Endodermal cell (in vitro differentiated cells): ENCODE measurements at regions not wholly inside any gene's neighbourhood (a gene's known extent, or its start where the extent isn't known, plus 50 kb on each side); places are given as distances from the start of the nearest gene placed in this dataset.

Source experiments
- DNase-seq: peaks from one replicate; pipeline ENCODE4 v3.0.0-alpha.2; 2017
- H3K27ac ChIP-seq: 2 replicates; pipeline ENCODE4 v1.5.1; 2013; ENCODE audit warnings: mild to moderate bottlenecking, low read depth, low read length, moderate library complexity
- H3K27me3 ChIP-seq: 2 replicates; pipeline ENCODE4 v1.6.1; 2013; ENCODE audit warnings: mild to moderate bottlenecking, low read length, moderate library complexity; ENCODE audit not compliant: insufficient read depth, control insufficient read depth, poor library complexity, severe bottlenecking
- H3K36me3 ChIP-seq: 2 replicates; pipeline ENCODE4 v1.7.0; 2013; ENCODE audit warnings: mild to moderate bottlenecking, low read length, moderate library complexity; ENCODE audit not compliant: control insufficient read depth, insufficient read depth
- H3K4me1 ChIP-seq: one replicate; pipeline ENCODE4 v1.7.0; 2013; ENCODE audit warnings: low read length; ENCODE audit not compliant: control insufficient read depth, insufficient read depth
- H3K4me3 ChIP-seq: 2 replicates; pipeline ENCODE4 v1.5.1; 2013; ENCODE audit warnings: mild to moderate bottlenecking, low read length, moderate library complexity
- H3K9ac ChIP-seq: 2 replicates; pipeline ENCODE4 v1.6.1; 2013; ENCODE audit warnings: mild to moderate bottlenecking, low read length, moderate library complexity; ENCODE audit not compliant: poor library complexity, severe bottlenecking; ENCODE audit errors: extremely low read depth
- H3K9me3 ChIP-seq: 2 replicates; pipeline ENCODE4 v1.6.1; 2013; ENCODE audit warnings: mild to moderate bottlenecking, low read length, moderate library complexity; ENCODE audit not compliant: control insufficient read depth
- H3K27ac Mint-ChIP-seq: 2 replicates; pipeline ENCODE4 v1.8.0; 2020; ENCODE audit warnings: mixed read lengths
- H3K27me3 Mint-ChIP-seq: 2 replicates; pipeline ENCODE4 v1.8.0; 2021; ENCODE audit warnings: mild to moderate bottlenecking, mixed read lengths; ENCODE audit not compliant: insufficient read depth
- H3K36me3 Mint-ChIP-seq: 2 replicates; pipeline ENCODE4 v1.8.0; 2020; ENCODE audit warnings: low read depth, mixed read lengths
- H3K4me1 Mint-ChIP-seq: 2 replicates; pipeline ENCODE4 v1.8.0; 2020; ENCODE audit warnings: mixed read lengths
- H3K4me3 Mint-ChIP-seq: 2 replicates; pipeline ENCODE4 v1.8.0; 2020; ENCODE audit warnings: mild to moderate bottlenecking, moderate library complexity, mixed read lengths
- H3K9me3 Mint-ChIP-seq: 2 replicates; pipeline ENCODE4 v1.8.0; 2020; ENCODE audit warnings: mild to moderate bottlenecking, mixed read lengths
- CTCF ChIP-seq: fragments of 200-600 bp; sonication (generic); conservative IDR thresholded peaks from 2 replicates; pipeline ENCODE4 v1.5.0; 2021; ENCODE audit warnings: antibody characterized with exemption, mild to moderate bottlenecking
- WGBS, 2 experiments: methylation state at CpG; one replicate each; pipeline versions ENCODE4 v1.1.5 to v1.1.7; 2013; ENCODE audit warnings: missing lambda C conversion rate in 2 of 2, mixed read lengths in 1 of 2; ENCODE audit not compliant: insufficient coverage in 1 of 2, insufficient read length in 1 of 2; 5-methylcytosine and 5-hydroxymethylcytosine counted together

DNA sequence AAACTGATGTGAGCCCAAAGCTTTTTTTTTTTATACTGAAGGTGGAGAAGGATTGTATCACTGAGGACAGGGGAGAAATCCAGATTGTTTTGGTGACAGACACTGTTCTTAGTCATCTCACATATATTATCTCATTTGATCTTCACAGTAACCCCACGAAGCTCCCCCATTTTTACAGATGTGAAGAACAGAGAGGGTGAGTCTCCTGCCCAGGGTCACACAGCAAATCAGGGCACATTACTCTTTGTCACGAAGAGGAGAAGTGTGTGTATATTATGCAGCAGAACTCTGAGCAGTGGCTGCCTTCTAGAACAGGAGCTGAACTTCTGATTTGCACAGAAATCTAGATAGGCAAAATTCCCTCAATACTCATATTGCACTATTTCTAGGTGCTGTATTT, 504.3 kb downstream of the XYLT1 start:
- Mint-ChIP-seq H3K4me1 (no peaks in the 10 kb centered on the region), H3K4me3 (no peak overlapping the region)

DNA sequence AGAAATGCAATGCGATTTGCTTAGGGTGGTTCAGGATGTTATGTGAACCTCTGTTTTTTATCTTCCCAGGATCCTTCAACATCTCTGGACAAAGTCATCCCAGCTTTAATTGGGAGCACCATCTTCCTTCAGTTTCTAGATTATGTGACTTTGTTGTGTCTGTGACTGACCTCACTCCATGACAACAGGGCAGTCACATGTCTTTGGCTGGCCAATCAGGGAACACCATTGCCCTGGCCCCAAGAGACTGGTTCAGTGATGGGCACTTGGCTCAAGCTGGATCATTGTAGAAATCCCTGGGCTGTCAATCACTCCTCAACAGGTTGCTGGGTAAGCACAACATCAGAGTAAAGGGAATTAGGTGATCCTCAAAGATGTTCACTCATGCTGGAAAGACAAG, 499.7 kb downstream of the XYLT1 start:
- no peak for DNase-seq
- Histone ChIP-seq H3K27me3 (no peaks in the 10 kb centered on the region), H3K4me3 (no peak overlapping the region), H3K4me1 (peaks cover 5% of the 10 kb centered on the region), H3K9me3 (peaks cover 8% of the 10 kb centered on the region), H3K36me3 (no peaks in the 10 kb centered on the region), H3K9ac (no peak overlapping the region), H3K27ac (no peak overlapping the region)
- Mint-ChIP-seq H3K27me3 (no peaks in the 10 kb centered on the region), H3K36me3 (no peaks in the 10 kb centered on the region), H3K4me1 (peaks cover 12% of the 10 kb centered on the region), H3K4me3 (no peak overlapping the region), H3K27ac (no peak overlapping the region), H3K9me3 (peaks cover 21% of the 10 kb centered on the region)
- TF ChIP-seq CTCF = no peak
- WGBS, 2 experiments = 100% methylated on average over 1 of the region's 1 CpG

More for the DNA sequence above, 504.3 kb downstream of the XYLT1 start:
- no peak for DNase-seq
- no peak overlapping the region for H3K9ac ChIP-seq
- Mint-ChIP-seq H3K27me3 (no peaks in the 10 kb centered on the region), H3K27ac (no peak overlapping the region), H3K9me3 (peaks cover 21% of the 10 kb centered on the region), H3K36me3 (no peaks in the 10 kb centered on the region)
- H3K9me3 ChIP-seq = peaks cover 14% of the 10 kb centered on the region
- H3K27me3 ChIP-seq = no peaks in the 10 kb centered on the region
- H3K36me3 ChIP-seq = no peaks in the 10 kb centered on the region
- no peaks in the 10 kb centered on the region for H3K4me1 ChIP-seq
- no peak overlapping the region for H3K4me3 ChIP-seq
- no peak for TF ChIP-seq CTCF
- WGBS, 2 experiments = 90 to 100% methylated on average over 1 to 2 of the region's 2 CpGs
- no peak overlapping the region for H3K27ac ChIP-seq

- peaks cover 25% of the 10 kb centered on the region for H3K9me3 Mint-ChIP-seq
- Histone ChIP-seq H3K4me3 (no peak overlapping the region), H3K27ac (no peak overlapping the region), H3K4me1 (peaks cover 5% of the 10 kb centered on the region), H3K9me3 (peaks cover 8% of the 10 kb centered on the region), H3K36me3 (no peaks in the 10 kb centered on the region), H3K27me3 (no peaks in the 10 kb centered on the region), H3K9ac (no peak overlapping the region)
- H3K4me1 Mint-ChIP-seq = peaks cover 12% of the 10 kb centered on the region
- no peak for TF ChIP-seq CTCF
- H3K4me3 Mint-ChIP-seq = no peak overlapping the region
- DNase-seq = no peak
- H3K27me3 Mint-ChIP-seq = no peaks in the 10 kb centered on the region
- H3K27ac Mint-ChIP-seq = no peak overlapping the region
- WGBS, 2 experiments = 93 to 100% methylated on average over 2 to 4 of the region's 4 CpGs
- H3K36me3 Mint-ChIP-seq = no peaks in the 10 kb centered on the region
Measured at GRCh38 chr16:16972831-16973230, 497.9 kb downstream of the XYLT1 start.
